EH (cell line): ENCODE measurements at regions not wholly inside any gene's neighbourhood (a gene's known extent, or its start where the extent isn't known, plus 50 kb on each side); places are given as distances from the start of the nearest gene placed in this dataset.
"Not testable (repeated sequence)": the region's sequence is repeated elsewhere in the genome, so short reads cannot be mapped to it uniquely, and the experiment has no call there.

Experiments used
- DNase-seq: peaks from one replicate; pipeline ENCODE4 v3.0.0-alpha.2; 2015; ENCODE audit warnings: low read depth

DNA sequence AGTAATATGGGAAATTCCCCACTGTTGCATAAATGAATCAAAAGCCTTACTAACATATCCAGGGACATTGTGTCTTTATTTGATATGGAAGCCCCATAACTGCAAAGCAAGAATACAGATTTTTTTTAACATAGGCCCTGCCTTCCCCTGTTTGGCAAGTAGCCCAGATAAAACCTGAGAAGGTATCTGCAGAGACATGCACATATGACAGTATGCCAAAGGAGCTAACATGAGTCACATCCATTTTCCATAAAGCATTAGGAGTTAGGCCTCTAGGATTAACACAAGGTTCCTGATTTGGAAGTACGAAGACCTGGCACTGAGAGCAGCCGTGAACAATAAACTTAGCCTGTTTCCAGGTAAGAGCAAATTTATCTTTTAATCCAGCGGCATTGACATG lies 1505.9 kb downstream of the UQCRFS1 start:
- not testable (repeated sequence) for DNase-seq

GRCh38 chr19:27705896-27706295 lies 1507.1 kb downstream of the UQCRFS1 start:
- no peak for DNase-seq

DNA sequence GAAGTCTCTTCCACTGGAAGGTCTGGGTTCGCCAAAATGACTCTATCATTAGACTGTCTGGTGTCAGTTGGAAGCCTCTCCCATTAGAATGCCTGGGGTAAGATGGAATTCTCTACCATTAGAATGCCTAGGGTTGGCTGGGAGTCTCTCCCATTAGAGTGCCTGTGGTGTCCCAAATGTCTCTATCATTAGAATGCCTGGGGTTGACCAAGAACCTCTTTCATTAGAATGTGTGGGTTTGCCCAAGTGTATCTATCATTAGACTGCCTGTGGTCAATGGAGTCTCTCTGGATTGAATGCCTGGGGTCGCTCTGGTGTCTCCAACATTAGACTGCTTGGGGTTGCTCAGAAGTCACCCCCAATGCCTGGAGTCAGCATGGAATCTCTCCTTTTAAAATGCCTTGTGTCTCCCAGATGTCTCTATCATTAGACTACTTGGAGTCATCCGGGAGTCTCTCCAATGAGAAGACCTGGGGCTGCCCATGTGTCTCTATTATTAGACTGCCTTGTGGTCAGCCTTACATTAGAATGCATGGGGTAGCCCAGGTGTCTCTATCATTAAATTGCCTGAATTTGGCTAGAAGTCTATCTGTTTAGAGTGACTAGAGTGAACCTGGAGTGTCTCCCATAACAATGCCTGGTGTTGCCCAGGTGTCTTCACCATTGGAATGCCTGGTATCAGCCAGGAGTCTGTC lies 1518.4 kb downstream of the UQCRFS1 start:
- no peak for DNase-seq

GRCh38 chr19:27691991-27692390 lies 1521.0 kb downstream of the UQCRFS1 start:
- DNase-seq, result no peak

DNA sequence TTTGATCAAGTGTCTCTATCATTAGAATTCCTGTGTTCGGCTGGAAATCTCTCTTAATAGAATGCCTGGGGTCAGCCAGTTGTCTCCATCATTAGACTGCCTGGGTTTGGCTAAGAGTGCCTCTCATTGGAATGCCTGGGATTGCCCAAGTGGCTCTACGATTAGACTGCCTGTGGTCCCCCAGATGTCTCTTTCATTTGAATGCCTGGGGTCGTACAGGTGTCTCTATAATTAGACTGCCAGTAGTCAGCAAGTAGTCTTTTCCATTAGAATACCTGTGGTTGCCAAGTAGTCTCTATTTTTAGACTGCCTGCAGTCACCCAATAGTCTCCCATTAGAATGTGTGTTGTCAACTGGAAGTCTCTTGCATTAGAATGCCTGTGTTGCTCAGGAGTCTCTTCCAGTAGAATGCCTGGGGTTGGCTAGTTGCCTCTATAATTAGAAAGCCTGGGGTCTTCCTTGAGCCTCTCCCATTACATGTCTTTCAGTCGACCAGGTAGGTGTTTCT lies 1523.2 kb downstream of the UQCRFS1 start:
- no peak for DNase-seq

DNA sequence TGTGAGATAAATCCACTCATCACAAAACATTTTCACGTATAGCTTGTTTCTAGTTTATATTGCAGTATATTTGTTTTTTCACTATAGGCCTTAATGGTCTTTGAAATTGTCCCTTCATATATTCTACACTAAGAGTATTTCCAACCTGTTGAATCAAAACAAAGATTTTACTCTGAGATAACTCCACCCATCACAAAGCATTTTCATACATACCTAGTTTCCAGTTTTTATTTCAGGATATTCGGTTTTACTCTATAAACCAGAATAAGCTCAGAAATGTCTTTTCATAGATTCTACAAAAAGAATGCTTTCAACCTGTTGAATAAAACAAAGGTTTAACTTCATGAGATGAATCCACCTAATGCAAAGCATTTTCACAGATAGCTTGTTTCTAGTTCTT lies 1528.7 kb downstream of the UQCRFS1 start:
- no peak for DNase-seq

- DNase-seq, result no peak
These were observed 1531.0 kb downstream of the UQCRFS1 start for GRCh38 chr19:27681972-27682371.

GRCh38 chr19:27679905-27680304 lies 1533.0 kb downstream of the UQCRFS1 start:
- DNase-seq, result no peak

GRCh38 chr19:27679399-27679798 lies 1533.6 kb downstream of the UQCRFS1 start:
- DNase-seq, result no peak

- DNase-seq, result no peak
These were observed 1536.1 kb downstream of the UQCRFS1 start for GRCh38 chr19:27676877-27677276.

- no peak for DNase-seq
These were observed 1536.6 kb downstream of the UQCRFS1 start for GRCh38 chr19:27676334-27676733.

- no peak for DNase-seq
These were observed 1537.2 kb downstream of the UQCRFS1 start for GRCh38 chr19:27675771-27676170.

GRCh38 chr19:27674701-27675100 lies 1538.2 kb downstream of the UQCRFS1 start:
- no peak for DNase-seq

- no peak for DNase-seq
These were observed 1539.0 kb downstream of the UQCRFS1 start for GRCh38 chr19:27673986-27674385.

GRCh38 chr19:27672309-27673047 lies 1540.5 kb downstream of the UQCRFS1 start:
- DNase-seq, result no peak

DNA sequence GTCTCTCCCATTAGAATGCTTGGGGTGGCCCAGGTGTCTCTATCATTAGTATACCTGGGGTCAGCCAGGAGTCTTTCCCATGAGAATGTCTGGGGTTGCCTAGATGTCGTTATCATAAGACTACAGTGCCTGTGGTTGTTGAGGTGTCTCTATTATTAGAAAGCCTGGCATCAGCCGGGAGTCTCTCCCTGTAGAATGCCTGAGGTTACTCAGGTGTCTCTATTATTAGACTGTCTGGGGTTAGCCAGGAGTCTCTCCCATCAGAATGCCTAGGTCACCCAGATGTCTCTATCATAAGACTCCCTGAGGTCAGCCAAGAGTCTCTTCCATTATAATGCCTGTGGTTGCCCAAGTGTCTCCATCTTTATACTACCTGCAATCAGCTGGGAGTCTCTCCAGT lies 1541.1 kb downstream of the UQCRFS1 start:
- no peak for DNase-seq

DNA sequence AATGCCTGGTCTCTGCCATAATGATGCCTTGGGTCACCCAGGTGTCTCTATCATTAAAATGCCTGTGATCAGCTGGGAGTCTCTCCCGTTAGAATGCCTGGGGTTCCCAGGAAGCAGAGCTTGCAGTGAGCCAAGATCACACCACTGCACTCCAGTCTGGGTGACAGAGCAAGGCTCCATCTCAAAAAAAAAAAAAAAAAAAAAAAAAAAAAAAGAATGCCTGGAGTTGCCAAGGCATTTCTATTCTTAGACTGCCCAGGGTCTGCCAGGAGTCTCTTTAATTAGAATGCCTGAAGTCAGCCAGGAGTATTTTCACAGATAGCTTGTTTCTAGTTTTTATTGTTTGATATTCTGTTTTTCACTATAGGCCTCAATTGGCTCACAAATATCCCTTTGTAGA lies 1552.5 kb downstream of the UQCRFS1 start:
- no peak for DNase-seq

- DNase-seq, result no peak
These were observed 1555.5 kb downstream of the UQCRFS1 start for GRCh38 chr19:27657271-27658051.

GRCh38 chr19:27654266-27654990 lies 1558.5 kb downstream of the UQCRFS1 start:
- DNase-seq, result no peak

DNA sequence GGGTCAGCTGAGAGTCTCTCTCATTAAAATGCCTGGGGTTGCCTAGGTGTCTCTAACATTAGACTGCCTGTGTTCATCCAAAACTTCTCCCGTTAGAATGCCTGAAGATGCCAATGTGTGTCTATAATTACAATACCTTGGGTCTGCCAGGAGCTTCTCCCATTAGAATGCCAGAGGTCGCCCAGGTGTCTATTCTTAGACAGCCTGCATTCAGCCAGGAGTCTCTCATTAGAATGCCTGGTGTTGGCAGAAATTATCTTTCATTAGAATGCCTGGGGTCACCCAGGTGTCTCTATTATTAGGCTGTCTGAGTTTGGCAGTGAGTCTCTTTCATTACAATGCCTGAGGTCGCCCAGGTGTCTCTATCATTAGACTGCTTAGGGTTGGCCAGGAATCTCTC lies 1560.2 kb downstream of the UQCRFS1 start:
- no peak for DNase-seq

GRCh38 chr19:27652281-27652680 lies 1560.7 kb downstream of the UQCRFS1 start:
- no peak for DNase-seq

- no peak for DNase-seq
These were observed 1565.5 kb downstream of the UQCRFS1 start for GRCh38 chr19:27647423-27647822.
